Parathyroid adenoma (tissue), 2 donors: ENCODE measurements at regions not wholly inside any gene's neighbourhood (a gene's known extent, or its start where the extent isn't known, plus 50 kb on each side); places are given as distances from the start of the nearest gene placed in this dataset.

Experiments
- H2AFZ ChIP-seq: fragments of 300-600 bp; sonication (generic); one replicate; pipeline ENCODE4 v1.7.0; 2017; ENCODE audit warnings: antibody characterized with exemption, mild to moderate bottlenecking
- H3K27ac ChIP-seq: fragments of 300-600 bp; sonication (generic); one replicate; pipeline ENCODE4 v1.7.0; 2017
- H3K27me3 ChIP-seq: fragments of 300-600 bp; sonication (generic); one replicate; pipeline ENCODE4 v1.7.0; 2017; ENCODE audit warnings: low read length; ENCODE audit not compliant: control insufficient read depth, insufficient read depth
- H3K36me3 ChIP-seq: fragments of 300-600 bp; sonication (generic); one replicate; pipeline ENCODE4 v1.7.0; 2017; ENCODE audit warnings: low read length; ENCODE audit not compliant: control insufficient read depth, insufficient read depth
- H3K4me1 ChIP-seq: fragments of 300-600 bp; sonication (generic); one replicate; pipeline ENCODE4 v1.7.0; 2017; ENCODE audit warnings: control low read depth
- H3K4me2 ChIP-seq: fragments of 300-600 bp; sonication (generic); one replicate; pipeline ENCODE4 v1.7.0; 2017; ENCODE audit warnings: low read length
- H3K4me3 ChIP-seq: fragments of 300-600 bp; sonication (generic); one replicate; pipeline ENCODE4 v1.7.0; 2017; ENCODE audit warnings: low read depth, low read length
- H3K79me2 ChIP-seq: fragments of 300-600 bp; sonication (generic); one replicate; pipeline ENCODE4 v1.7.0; 2017; ENCODE audit warnings: control low read depth
- H3K9ac ChIP-seq: fragments of 300-600 bp; sonication (generic); one replicate; pipeline ENCODE4 v1.7.0; 2017; ENCODE audit warnings: mild to moderate bottlenecking
- H3K9me3 ChIP-seq: fragments of 300-600 bp; sonication (generic); one replicate; pipeline ENCODE4 v1.7.0; 2017; ENCODE audit warnings: low read length; ENCODE audit not compliant: control insufficient read depth
- TF ChIP-seq, protein P1 (sequence below): fragments of 300-600 bp; sonication (generic); IDR thresholded peaks from one replicate; pipeline ENCODE4 v1.7.0; 2017; ENCODE audit warnings: antibody characterized with exemption, mild to moderate bottlenecking
- donor health status: primary hyperparathyroidism.

DNA sequence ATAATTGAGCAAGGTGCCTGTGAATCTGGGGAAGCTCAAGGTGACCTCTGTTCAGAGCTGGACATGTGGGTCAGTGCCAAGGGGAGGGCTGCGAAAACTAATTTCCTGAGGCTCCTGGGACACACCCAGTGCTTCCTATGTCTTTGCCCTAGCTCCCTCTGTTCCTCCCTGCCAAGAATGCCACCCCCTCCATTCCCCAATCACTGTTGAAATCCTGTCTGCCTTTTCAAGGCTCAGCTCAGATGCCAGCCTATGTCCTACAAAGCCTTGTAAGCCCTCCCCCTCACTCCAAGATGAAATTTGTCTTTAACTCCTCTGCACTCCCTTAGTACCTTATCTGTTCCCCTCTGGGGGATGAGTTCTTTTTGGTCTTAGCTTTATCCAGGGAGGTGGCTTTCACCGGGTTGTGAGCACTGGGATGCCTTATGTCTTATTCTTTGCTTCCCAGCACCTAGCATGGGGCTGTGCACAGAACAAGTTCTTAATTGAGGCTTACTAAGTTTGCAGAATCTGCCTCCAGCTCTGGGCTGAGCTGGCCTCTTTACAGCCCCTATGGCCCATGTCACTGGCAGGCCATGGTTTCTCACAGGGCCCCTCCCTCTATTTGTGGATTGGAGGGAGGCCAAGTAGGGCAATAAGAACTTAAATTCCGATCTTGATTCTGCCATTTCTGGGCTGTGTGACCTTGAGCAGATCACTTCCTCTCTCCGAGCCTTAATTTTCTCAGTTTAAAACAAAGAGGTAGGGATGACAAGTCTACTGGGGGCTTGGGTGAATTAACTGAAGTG, 51.5 kb upstream of the EPB41L1 start:
- Histone ChIP-seq H3K4me1 (peaks cover 35% of the 10 kb centered on the region), H3K9me3 (no peaks in the 10 kb centered on the region), H3K4me2 (peak overlapping the region; percentile 50), H3K4me3 (no peak overlapping the region), H3K27ac (no peak overlapping the region), H3K36me3 (no peaks in the 10 kb centered on the region), H3K27me3 (no peaks in the 10 kb centered on the region), H2AFZ (peak overlapping the region; percentile 51), H3K79me2 (no peaks in the 10 kb centered on the region), H3K9ac (no peak overlapping the region)
- TF ChIP-seq, protein P1, sequence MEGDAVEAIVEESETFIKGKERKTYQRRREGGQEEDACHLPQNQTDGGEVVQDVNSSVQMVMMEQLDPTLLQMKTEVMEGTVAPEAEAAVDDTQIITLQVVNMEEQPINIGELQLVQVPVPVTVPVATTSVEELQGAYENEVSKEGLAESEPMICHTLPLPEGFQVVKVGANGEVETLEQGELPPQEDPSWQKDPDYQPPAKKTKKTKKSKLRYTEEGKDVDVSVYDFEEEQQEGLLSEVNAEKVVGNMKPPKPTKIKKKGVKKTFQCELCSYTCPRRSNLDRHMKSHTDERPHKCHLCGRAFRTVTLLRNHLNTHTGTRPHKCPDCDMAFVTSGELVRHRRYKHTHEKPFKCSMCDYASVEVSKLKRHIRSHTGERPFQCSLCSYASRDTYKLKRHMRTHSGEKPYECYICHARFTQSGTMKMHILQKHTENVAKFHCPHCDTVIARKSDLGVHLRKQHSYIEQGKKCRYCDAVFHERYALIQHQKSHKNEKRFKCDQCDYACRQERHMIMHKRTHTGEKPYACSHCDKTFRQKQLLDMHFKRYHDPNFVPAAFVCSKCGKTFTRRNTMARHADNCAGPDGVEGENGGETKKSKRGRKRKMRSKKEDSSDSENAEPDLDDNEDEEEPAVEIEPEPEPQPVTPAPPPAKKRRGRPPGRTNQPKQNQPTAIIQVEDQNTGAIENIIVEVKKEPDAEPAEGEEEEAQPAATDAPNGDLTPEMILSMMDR: no peak

GRCh38 chr20:36104244-36104643, 50.3 kb upstream of the EPB41L1 start:
- TF ChIP-seq, protein P1: no peak
- Histone ChIP-seq H3K9me3 (no peaks in the 10 kb centered on the region), H3K36me3 (no peaks in the 10 kb centered on the region), H3K4me1 (peaks cover 29% of the 10 kb centered on the region), H3K9ac (no peak overlapping the region), H3K27ac (no peak overlapping the region), H3K27me3 (no peaks in the 10 kb centered on the region), H2AFZ (no peak overlapping the region), H3K79me2 (peaks cover 4% of the 10 kb centered on the region), H3K4me3 (no peak overlapping the region), H3K4me2 (no peak overlapping the region)
